ELF-1 (cell line): ENCODE measurements at regions not wholly inside any gene's neighbourhood (a gene's known extent, or its start where the extent isn't known, plus 50 kb on each side); places are given as distances from the start of the nearest gene placed in this dataset.
"Not testable (repeated sequence)": the region's sequence is repeated elsewhere in the genome, so short reads cannot be mapped to it uniquely, and the experiment has no call there.

ENCODE experiments used
- DNase-seq: peaks from one replicate; pipeline ENCODE4 v3.0.0-alpha.2; 2016; ENCODE audit warnings: low read depth, low spot score

DNA sequence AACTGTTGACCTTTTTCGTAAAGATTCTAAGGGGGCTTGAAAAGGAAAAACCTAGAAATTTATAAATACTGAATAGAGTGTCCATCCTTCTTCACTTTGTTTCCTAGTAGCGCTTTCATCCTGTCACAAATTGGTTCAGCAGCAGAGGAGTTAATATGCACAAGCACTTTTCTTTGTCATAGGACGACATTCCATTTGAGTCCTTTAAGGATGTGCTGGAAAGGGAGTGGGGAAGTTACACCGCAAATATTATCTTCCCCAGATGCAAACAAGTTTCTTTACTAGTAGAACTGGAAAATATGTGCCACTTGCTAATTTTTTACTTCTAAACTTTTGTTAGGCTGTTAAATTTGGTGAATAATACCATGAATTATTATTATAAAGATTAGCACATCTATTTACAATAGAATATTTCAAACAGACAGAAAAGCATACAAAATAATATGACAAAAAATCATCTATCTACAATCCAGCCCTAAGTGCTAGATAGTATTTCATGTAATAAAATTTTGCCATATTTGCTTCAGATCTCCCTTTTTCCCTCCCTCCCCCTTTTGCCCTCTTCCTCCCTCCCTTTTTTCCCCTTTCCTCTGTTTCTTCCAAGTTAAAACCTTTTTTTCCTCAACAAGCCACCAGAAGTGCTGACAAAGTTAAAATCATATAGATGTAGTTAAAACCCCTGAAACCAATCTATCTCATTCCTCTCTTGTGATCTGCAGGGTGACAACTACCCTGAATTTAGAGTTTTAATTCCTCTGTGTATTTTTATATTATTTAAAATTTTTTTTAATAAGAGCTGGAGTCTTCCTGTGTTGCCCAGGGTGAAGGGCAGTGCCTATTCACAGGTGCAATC, 50.5 kb upstream of the MAP4K3 start:
- no peak for DNase-seq

DNA sequence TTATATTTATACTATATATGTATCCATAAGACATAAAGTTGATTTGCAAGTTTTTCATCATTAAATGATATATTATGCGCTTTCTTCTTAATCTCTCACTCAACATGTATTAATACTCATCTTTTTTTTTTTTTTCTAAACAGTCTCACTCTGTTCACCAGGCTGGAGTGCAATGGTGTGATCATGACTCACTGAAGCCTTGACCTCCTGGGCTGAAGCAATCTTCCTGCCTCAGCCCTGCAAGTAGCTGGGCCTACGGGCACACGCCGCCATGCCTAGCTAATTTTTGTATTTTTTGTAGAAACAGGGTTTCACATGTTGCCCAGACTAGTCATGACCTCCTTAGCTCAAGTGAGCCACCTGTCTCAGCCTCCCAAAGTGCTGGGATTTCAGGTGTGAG, 51.4 kb upstream of the MAP4K3 start:
- DNase-seq = no peak

DNA sequence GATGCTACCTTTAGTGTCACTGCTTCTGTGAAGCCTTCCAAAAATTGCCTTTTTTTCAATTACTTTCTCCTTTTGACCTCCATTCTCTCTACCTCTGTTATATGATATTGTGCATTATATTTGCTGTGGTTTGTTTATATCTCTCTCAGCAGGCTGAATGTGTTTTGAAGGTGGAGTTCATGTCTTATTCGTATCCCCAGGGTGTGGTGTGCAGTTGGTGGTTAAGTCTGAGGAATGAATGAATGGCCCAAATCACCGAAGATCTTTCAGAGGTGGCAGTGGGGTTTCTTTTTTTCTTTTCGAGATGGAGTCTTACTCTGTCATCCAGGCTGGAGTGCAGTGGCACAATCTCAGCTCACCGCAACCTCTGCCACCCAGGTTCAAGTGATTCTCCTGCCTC, 53.5 kb upstream of the MAP4K3 start:
- no peak for DNase-seq

DNA sequence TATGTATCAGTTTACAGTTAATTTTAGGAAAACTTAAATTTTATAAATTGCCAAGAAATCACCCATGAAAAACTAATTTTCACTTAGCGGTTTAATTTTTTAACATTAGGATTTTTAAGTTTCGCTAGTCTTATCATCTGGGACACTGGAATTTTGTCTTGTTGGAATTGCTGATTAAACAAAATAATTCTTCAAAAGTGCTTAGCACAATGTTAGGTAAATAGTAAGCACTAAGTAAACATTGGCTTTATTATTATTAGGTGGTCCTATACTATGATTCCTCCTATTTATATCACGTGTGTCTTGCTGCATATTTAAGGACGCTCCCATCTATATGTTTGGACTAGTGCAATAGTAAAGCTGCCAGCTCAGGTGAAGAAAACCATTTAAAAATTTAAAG, 54.6 kb upstream of the MAP4K3 start:
- no peak for DNase-seq

DNA sequence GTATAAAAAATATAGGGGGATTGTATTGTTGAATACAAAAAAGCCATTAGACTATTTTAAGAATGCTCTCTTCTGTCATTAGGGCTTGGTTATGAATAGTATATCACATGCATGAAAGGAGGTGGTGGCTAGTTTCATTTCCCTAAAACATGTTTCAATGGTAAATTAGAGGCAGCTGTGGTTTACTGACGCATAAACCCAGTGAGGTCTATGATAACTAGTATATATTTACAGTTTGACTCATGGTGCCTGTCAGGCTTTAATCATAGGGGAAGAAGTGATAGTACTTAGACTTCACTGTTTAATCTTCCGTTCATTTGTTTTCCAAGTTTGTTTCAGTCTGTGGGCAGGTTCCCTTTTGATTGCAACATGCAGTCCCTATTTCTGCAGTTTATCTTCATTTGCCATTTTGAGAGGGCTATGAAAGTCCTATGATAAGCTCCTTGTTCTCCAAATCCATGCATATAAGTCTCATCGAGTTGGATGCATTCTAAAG, 55.1 kb upstream of the MAP4K3 start:
- no peak for DNase-seq

DNA sequence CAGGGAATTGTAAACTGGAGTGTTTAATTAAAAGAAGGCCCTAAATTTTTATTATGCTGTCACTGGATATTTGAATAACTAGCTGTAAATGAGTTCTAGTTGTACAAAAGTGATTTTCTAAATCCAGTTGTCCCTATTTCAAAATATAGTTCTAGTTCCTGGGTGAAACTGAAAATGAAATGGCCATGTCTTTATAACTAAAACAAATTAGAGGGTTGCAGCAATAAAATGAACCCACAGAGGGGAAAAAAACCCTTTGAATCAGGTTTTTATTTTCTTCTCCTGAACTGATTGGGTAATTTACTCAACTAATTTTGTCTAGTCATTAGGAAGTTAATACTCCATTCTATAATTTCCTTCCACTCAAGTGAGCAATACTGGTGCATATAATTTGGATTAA, 55.6 kb upstream of the MAP4K3 start:
- no peak for DNase-seq

DNA sequence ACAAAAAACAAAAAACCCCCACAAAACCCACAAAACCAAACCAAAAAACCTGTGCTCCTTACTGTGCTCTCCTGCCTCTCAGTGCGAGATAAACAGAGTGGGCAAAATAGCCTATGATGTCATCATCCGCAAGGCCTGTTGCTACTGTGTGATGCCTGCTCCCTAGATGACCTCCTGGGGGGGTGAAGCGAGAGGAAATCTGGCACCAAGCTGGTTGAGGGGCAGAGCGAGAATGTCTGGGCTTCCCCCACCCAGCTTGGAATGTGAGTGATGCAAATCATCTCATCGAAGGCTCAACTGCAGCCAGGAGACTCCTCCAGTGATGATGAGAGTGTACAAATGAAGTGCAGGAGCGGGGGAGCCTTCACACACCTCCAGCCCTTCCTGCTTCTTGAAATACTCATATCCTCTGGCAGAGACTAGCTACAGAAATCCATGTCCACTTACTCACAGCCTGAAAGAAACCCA, 57.7 kb upstream of the MAP4K3 start:
- peak; percentile 79 for DNase-seq

DNA sequence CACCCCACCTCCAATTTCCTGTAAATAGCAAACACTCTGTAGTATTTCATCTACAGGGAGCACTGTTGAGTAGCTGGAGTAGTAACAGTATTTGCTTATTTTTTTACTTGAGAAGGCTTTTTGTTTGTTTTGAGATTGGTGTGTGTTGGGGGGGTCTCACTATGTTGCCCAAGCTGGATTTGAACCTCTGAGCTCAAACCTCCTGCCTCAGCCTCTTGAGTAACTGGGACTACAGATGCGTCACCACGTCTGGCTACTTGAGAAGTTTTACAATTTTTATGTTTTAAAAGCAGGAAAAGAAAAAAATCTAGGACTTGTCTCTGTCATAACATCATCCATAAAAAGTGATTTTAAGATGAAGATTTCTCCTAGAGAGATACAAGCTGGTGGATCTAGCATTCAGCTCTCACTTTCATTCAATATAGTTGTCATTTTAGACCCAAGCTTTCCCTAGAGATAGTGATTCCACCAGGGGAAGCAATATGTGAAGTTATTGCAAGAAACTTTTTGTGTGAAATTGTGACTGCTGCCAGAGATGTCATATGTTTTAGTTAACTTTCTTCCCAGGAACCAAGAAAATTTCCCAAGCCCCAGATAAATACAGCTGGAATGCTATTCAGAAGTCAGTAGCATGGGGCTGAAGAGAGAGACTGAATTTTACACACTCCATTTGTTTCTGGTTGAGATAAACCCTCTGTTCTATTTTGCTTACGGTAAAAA, 60.2 kb upstream of the MAP4K3 start:
- no peak for DNase-seq

DNA sequence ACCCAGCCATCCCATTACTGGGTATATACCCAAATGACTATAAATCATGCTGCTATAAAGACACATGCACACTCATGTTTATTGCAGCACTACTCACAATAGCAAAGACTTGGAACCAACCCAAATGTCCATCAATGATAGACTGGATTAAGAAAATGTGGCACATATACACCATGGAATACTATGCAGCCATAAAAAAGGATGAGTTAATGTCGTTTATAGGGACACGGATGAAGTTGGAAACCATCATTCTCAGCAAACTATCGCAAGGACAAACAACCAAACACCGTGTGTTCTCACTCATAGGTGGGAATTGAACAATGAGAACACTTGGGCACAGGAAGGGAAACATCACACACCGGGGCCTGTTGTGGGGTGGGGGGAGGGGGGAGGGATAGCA, 61.1 kb upstream of the MAP4K3 start:
- DNase-seq = not testable (repeated sequence)

DNA sequence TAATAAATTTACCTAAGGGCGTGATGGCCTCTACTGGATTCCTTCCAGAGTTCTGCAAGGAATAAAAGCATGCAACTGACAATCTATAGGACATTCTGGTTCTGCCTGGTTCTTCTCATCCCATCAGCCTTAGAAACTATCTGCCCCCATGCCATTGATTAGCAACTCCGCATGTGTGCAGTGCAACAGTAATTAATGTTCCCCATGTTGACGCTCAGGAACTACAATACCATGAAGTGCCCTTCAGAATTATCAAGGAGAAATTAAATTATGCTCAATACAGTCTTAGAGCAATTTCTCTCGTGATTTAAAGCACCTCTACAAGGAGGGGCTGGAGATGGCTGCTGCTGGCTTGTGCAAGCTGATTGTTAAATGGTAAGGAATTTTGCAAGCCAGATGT, 61.7 kb upstream of the MAP4K3 start:
- no peak for DNase-seq

DNA sequence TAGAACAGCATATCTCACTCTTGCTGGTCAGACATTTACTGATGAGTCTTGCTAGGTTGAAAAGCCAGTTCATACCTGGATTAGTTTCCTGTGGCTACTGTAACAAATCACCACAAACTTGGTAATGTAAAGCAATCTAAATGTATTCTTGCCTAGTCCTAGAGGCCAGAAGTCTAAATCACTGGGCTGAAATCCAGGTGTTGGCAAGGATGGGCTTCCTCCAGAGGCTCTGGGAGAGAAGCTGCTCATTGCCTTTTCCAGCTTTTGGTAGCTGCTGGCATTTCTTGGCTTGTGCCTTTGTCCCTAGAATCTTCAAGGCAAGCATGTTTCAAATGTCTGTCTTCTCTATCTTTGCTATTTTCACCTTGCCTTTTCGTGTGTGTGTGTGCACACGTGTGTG, 62.3 kb upstream of the MAP4K3 start:
- DNase-seq = no peak

DNA sequence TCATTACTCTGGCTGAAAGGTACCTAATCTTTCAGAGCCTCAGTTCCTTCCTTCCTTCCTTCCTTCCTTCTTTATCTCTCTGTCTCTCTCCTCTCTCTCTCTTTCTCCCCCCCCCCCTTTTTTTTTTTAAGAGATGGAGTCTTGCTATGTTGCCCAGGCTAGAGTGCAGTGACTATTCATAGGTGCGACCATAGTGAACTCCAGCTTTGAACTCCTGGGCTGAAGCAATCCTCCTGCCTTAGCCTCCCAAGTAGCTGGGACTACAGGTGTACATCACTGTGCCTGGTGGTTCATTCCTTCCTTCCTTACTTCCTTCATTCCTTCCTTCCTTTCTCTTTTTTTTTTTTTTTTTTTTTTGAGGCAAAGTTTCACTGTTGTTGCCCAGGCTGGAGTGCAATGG, 64.3 kb upstream of the MAP4K3 start:
- DNase-seq = no peak

DNA sequence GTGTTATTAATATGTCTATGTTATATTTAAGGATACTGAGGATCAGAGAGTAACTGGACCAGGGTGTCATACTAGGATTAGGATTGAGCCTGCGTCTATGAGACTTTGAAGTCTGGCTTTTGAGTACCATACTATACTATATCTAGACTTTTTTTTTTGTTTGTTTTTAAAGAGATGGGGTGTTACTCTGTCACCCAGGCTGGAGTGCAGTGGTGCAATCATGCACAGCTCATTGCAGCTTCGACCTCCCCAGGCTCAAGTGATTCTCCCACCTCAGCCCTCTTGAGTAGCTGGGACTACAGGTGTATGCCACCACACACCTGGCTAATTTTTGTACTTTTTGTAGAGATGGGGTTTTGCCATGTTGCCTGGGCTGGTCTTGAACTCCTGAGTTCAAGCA, 66.2 kb upstream of the MAP4K3 start:
- DNase-seq = no peak

DNA sequence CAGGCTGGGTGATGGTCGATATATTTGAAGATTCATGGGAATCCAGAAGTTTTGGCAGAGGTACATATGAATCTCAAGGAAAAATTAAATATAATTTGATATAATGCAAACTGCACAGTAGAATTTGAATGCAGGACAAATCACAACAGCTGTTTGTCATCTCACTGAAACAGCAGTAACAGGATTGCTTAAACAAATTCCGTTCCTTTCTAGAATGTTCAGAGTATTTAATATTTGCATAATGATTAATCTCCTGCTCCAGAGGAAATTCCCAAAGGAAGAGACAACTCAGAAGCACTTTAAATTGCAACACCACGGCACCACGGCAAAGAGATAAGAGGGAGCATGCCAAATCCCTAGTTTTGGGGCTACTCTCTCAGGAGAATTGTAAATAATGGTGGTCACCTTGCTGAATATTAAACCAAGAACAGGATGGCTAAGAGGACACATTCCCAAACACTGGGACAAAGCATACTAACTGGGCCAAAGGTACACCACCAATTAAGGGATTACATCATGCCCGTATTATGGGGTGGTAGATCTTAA, 67.8 kb upstream of the MAP4K3 start:
- DNase-seq = no peak

DNA sequence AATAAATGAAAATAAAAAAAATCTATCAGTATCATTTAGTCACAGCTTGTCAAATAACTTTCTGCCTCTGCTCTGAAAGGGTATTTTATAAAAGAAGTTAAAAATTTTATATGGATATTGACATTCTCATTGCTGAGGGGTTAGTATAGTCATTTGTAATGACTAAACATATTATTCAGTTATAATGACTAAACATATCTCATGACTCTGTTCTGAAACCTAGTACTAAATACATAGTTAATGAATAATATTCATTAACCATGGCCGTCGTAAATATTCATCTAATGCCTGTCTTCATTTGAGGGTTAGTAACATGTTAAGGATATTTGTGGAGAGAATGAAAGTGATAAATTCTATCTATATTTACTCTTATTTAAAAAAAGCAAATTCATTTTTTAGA, 69.1 kb upstream of the MAP4K3 start:
- no peak for DNase-seq

DNA sequence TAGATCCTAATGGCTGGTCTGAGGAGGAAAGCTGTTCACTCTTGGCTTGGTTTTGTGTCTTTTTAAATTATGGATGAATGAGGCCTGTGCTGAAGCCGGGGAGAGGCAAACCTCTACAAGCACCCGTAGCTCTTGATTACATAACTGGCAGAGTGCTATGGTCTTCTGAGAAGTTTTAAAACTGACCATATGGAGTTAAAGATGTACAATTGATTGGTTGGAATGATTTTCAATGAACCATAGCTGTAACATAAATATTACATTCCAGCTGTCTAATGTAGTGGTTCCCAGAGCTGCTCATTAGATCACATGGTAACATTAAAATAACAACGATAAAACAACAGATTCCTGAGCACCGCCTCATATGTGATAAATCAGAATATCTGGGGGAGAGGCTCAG, 71.1 kb upstream of the MAP4K3 start:
- DNase-seq = no peak

DNA sequence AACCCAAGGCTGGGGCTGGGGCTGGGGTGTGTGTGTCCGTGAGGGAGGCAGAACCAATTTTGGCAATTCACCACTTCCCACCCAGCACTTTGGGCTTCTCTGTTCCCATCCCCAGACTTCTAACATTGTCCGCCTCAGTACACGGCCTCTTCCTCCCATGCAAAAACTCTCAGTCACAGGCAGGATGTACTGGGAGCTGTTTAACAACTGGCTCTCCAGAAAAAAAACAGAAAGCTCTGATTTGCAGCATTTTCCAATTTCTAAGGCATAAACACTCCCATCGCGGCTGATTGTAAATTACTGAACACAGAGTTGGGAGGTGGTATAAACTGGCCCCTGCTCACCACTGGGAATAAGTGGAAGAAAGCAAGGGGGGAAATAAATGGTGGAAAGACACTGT, 73.1 kb upstream of the MAP4K3 start:
- no peak for DNase-seq

DNA sequence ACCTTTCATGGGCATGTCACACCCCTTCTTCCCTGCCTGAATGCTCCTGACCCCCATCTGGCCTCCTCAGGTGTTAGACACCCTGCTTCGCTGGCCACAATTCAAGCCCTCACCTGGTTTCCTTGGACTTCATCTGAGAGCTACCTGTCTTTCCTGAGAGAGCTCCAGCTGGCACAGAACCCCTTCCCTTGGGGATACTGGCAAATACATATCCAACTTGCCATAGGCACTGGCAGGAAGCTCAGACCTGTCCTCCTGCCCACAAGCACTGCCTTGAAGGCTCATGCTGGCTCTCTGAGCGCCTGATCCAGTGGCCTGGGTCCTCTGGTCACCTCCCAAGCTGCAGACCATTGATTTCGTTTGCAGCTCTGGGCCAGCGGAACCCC, 74.1 kb upstream of the MAP4K3 start:
- DNase-seq = no peak

DNA sequence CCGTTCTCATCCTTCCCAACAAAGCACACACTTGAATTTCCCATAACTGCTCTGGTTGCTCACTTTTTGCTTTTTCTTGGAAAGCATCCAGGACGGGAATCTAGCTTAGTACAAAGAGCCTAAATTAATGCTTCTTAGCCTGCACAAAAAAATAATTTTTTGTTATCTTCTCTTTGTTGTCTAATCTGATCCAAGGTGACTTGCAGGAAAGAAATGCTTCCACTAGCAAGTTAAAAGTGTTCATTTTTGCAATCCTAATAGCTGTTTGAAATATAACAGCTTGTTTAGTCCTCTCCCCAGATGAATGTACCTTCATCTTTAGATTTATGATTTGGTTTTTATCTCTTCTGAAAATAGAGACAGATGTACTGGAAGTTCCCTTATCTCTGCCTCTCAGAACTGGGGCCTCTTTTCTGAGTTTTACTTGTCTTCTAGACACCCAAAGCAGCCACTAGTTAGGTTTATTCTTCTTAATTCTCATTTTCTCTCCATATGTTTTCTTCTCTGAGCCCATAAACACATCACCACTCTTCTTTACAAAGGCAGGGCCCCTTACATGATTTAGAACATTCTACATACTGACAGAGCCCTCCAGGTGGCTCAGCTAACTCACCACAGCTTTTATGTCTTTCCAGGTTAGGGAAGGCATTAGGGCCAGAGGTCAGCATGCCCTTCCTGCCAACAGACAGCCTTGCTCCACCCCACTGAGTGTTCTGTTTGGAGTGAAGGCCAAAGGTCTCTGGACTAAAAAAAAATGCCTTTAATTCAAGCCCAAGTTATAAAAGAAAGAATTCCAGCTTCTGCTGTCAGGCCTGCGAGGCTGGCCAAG, 74.7 kb upstream of the MAP4K3 start:
- DNase-seq = no peak

DNA sequence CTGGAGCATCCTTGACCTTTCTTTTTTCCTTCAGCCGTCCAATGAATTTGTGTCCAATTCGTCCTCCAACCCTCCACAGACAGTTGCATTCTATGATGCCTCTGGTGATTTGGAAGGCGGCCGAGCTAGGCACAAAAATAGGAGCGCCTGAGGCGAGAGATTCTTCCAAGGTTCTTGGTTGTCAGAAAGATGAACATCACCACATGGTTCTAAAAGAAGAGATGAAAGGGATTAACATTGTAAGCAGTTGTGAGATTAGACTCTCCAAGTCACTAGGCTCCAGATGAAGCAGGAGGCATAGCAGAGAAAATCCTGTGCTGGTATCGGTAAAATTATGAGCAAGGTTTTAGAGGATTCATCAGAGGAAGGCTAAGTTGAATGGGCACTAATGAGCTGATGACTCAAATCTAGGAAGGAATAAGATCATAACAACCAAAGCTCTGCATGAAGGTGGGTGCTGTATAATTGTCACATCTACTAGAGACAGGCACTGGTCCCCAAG, 75.4 kb upstream of the MAP4K3 start:
- no peak for DNase-seq

DNA sequence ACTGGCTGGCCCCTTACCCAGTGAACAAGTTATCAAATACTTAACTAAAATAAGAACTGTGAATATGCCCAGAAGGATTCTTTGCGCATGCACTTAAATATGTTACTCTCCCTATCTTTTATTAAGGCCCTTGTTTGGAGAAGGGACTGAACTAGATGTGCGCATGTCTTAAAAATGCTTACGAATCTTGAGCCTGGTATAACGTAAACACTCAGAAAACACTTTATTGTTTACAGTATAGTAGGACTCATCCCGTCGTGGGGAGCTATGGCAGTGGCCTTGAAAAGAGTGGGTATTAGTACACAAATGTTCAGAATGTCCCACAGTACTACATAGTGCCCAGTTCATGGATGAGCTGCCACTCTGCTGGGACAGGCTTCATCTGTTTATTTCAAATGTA, 75.9 kb upstream of the MAP4K3 start:
- DNase-seq = no peak

DNA sequence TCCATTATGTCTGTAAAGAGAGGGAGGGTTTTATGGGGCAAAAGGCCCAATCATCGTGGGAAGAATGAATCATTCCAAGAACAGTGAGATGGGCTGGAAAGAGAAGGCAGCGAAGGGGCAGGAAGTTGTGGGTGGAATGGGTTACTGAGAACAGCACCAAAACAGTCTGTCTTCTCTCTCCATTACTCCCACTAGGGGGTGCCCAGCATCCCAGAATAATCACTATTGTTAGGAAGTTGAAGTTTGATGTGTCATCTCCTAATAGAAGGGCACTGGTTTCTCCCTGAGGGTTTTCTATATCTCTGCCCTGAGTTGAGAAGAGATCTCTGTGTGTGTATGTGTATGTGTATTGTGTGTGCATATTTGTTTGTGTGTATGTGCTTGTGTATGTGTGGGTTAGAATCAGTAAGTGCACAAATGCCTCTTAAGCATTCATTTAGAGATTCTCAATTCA, 76.6 kb upstream of the MAP4K3 start:
- peak; percentile 55 for DNase-seq
